Activated CD8-positive, alpha-beta T cell treated with anti-CD3 and anti-CD28 coated beads, Interleukin-2, amount 10 ng/mL, durations not matched to agents 7 days and 5 days (primary cell): ENCODE measurements at regions not wholly inside any gene's neighbourhood (a gene's known extent, or its start where the extent isn't known, plus 50 kb on each side); places are given as distances from the start of the nearest gene placed in this dataset.

ENCODE experiments used
- ATAC-seq: fragments of 150-1000 bp; cut with Tn5 transposase; one replicate; pipeline ENCODE4 v1.10.0; 2021; ENCODE audit warnings: moderate library complexity
- CTCF ChIA-PET: fragments of 350-600 bp; sonication (Branson Sonifier 250); formaldehyde crosslinking; loops from one replicate; lab custom pipeline; 2021; ENCODE audit warnings: antibody characterized with exemption; lab: Charles Lee
- POLR2A ChIA-PET: fragments of 350-600 bp; sonication (Branson Sonifier 250); formaldehyde crosslinking; loops from one replicate; lab custom pipeline; 2021; ENCODE audit warnings: antibody characterized with exemption; lab: Charles Lee
- DNase-seq: peaks from one replicate; pipeline ENCODE4 v3.0.0-alpha.2; 2020
- H3K27ac Mint-ChIP-seq: one replicate; pipeline ENCODE4 v1.8.0; 2021; ENCODE audit warnings: mild to moderate bottlenecking, mixed read lengths
- H3K27me3 Mint-ChIP-seq: one replicate; pipeline ENCODE4 v1.8.0; 2021; ENCODE audit warnings: low read depth, mixed read lengths
- H3K36me3 Mint-ChIP-seq: one replicate; pipeline ENCODE4 v1.8.0; 2021; ENCODE audit warnings: low read depth, mixed read lengths
- H3K4me1 Mint-ChIP-seq: one replicate; pipeline ENCODE4 v1.8.0; 2021; ENCODE audit warnings: low read depth, mixed read lengths
- H3K4me3 Mint-ChIP-seq: one replicate; pipeline ENCODE4 v1.8.0; 2021; ENCODE audit warnings: mild to moderate bottlenecking, mixed read lengths
- H3K9me3 Mint-ChIP-seq: one replicate; pipeline ENCODE4 v1.8.0; 2022; ENCODE audit warnings: mixed read lengths; ENCODE audit not compliant: insufficient read depth

DNA sequence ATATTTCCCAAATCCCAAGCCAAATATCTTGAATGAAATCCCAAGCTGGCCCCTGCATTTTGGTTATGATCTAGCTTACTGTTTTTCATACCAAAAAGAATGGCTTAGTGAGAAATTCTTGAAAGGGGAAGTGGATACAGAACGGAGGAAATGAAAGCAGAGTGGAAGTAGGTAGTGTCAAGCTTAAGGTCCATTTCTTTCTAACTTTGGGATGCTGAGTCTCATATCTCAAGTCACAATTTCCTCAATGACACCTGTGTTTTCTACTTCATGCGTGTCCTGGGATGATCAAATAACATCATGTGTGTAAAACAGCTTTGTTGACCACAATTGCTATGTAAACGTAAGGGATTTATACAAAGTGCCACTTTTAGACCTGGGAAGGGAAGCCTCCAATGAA is 238.8 kb upstream of the SLC35B3 start:
- H3K27me3 Mint-ChIP-seq: no peaks in the 10 kb centered on the region
- H3K4me1 Mint-ChIP-seq: no peaks in the 10 kb centered on the region
- no peaks in the 10 kb centered on the region for H3K36me3 Mint-ChIP-seq
- H3K27ac Mint-ChIP-seq: no peak overlapping the region
- POLR2A ChIA-PET: no interaction called here
- no peak overlapping the region for H3K4me3 Mint-ChIP-seq
- CTCF ChIA-PET: no interaction called here
- DNase-seq: no peak
- no peak for ATAC-seq
- H3K9me3 Mint-ChIP-seq: no peaks in the 10 kb centered on the region

DNA sequence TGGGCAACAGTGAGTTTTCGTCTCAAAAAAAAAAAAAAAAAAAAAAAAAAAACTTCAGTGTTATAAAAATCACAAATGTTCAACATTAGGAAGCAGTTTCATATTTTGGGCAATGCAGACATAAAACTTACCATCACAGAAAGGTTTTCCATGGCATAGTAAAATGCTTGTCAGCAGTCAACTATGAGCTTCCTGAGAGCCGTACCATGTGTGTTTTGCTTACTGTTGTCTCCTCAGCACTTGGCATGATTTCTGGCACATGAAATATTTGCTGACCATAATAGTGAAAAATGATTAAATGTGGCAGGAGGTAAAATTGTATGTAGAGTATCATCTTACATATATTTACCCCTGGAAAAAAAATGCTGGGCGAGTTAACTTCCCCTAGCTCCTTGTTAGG is 237.5 kb upstream of the SLC35B3 start:
- no peaks in the 10 kb centered on the region for H3K36me3 Mint-ChIP-seq
- no peak overlapping the region for H3K4me3 Mint-ChIP-seq
- no peaks in the 10 kb centered on the region for H3K4me1 Mint-ChIP-seq
- no peaks in the 10 kb centered on the region for H3K9me3 Mint-ChIP-seq
- ATAC-seq (no peak), DNase-seq (no peak)
- CTCF ChIA-PET: no interaction called here
- no peaks in the 10 kb centered on the region for H3K27me3 Mint-ChIP-seq
- H3K27ac Mint-ChIP-seq: no peak overlapping the region
- POLR2A ChIA-PET: no interaction called here

GRCh38 chr6:8670792-8671191 is 235.4 kb upstream of the SLC35B3 start:
- Mint-ChIP-seq H3K27ac (no peak overlapping the region), H3K4me3 (no peak overlapping the region), H3K36me3 (no peaks in the 10 kb centered on the region), H3K9me3 (no peaks in the 10 kb centered on the region), H3K27me3 (no peaks in the 10 kb centered on the region), H3K4me1 (no peaks in the 10 kb centered on the region)
- no peak for DNase-seq
- no peak for ATAC-seq
- CTCF ChIA-PET: no interaction called here
- POLR2A ChIA-PET: no interaction called here

GRCh38 chr6:8664700-8665099 is 229.4 kb upstream of the SLC35B3 start:
- DNase-seq (no peak), ATAC-seq (no peak)
- Mint-ChIP-seq H3K27ac (no peak overlapping the region), H3K4me1 (no peaks in the 10 kb centered on the region), H3K9me3 (no peaks in the 10 kb centered on the region), H3K4me3 (no peak overlapping the region), H3K27me3 (no peaks in the 10 kb centered on the region), H3K36me3 (no peaks in the 10 kb centered on the region)
- CTCF ChIA-PET: no interaction called here
- POLR2A ChIA-PET: no interaction called here

DNA sequence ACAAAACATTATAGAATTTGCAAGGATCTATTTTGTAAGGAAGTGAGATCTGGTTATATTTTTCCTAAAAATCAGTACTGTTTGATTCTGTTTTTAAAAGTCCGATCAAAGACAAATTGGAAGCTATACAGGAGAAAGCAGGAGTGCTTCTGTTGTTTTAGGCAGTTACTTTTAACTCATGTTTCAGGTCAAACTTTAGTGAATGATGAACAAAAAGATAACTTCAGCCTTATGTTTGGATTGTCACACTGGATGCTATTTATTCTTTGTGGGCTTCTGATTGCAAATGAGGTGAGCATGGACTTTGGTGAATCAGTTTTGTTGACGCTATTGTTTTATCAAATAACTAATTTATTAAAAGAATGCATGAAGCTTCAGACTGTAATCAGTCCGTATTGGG is 228.7 kb upstream of the SLC35B3 start:
- ChIA-PET CTCF (no interaction called here), POLR2A (no interaction called here)

GRCh38 chr6:8659404-8660189 is 224.3 kb upstream of the SLC35B3 start:
- Mint-ChIP-seq H3K4me1 (no peaks in the 10 kb centered on the region), H3K4me3 (no peak overlapping the region), H3K27me3 (no peaks in the 10 kb centered on the region), H3K9me3 (no peaks in the 10 kb centered on the region), H3K36me3 (no peaks in the 10 kb centered on the region), H3K27ac (no peak overlapping the region)
- DNase-seq (no peak), ATAC-seq (no peak)
- POLR2A ChIA-PET: no interaction called here
- CTCF ChIA-PET: no interaction called here

More for the DNA sequence above, 228.7 kb upstream of the SLC35B3 start:
- H3K36me3 Mint-ChIP-seq: no peaks in the 10 kb centered on the region
- no peaks in the 10 kb centered on the region for H3K9me3 Mint-ChIP-seq
- no peaks in the 10 kb centered on the region for H3K4me1 Mint-ChIP-seq
- no peak for ATAC-seq
- no peak overlapping the region for H3K4me3 Mint-ChIP-seq
- no peak for DNase-seq
- no peaks in the 10 kb centered on the region for H3K27me3 Mint-ChIP-seq
- H3K27ac Mint-ChIP-seq: no peak overlapping the region

GRCh38 chr6:8658416-8658815 is 223.1 kb upstream of the SLC35B3 start:
- no peaks in the 10 kb centered on the region for H3K27me3 Mint-ChIP-seq
- CTCF ChIA-PET: no interaction called here
- no peaks in the 10 kb centered on the region for H3K36me3 Mint-ChIP-seq
- H3K4me1 Mint-ChIP-seq: no peaks in the 10 kb centered on the region
- H3K27ac Mint-ChIP-seq: no peak overlapping the region
- no peak overlapping the region for H3K4me3 Mint-ChIP-seq
- no peaks in the 10 kb centered on the region for H3K9me3 Mint-ChIP-seq
- POLR2A ChIA-PET: no interaction called here
- no peak for ATAC-seq
- no peak for DNase-seq

- ATAC-seq (no peak), DNase-seq (no peak)
- CTCF ChIA-PET: no interaction called here
- H3K4me3 Mint-ChIP-seq: no peak overlapping the region
- no peaks in the 10 kb centered on the region for H3K27me3 Mint-ChIP-seq
- H3K4me1 Mint-ChIP-seq: no peaks in the 10 kb centered on the region
- no peaks in the 10 kb centered on the region for H3K36me3 Mint-ChIP-seq
- peaks cover 3% of the 10 kb centered on the region for H3K9me3 Mint-ChIP-seq
- no peak overlapping the region for H3K27ac Mint-ChIP-seq
- POLR2A ChIA-PET: no interaction called here
Measured at GRCh38 chr6:8657522-8657921, 222.2 kb upstream of the SLC35B3 start.

DNA sequence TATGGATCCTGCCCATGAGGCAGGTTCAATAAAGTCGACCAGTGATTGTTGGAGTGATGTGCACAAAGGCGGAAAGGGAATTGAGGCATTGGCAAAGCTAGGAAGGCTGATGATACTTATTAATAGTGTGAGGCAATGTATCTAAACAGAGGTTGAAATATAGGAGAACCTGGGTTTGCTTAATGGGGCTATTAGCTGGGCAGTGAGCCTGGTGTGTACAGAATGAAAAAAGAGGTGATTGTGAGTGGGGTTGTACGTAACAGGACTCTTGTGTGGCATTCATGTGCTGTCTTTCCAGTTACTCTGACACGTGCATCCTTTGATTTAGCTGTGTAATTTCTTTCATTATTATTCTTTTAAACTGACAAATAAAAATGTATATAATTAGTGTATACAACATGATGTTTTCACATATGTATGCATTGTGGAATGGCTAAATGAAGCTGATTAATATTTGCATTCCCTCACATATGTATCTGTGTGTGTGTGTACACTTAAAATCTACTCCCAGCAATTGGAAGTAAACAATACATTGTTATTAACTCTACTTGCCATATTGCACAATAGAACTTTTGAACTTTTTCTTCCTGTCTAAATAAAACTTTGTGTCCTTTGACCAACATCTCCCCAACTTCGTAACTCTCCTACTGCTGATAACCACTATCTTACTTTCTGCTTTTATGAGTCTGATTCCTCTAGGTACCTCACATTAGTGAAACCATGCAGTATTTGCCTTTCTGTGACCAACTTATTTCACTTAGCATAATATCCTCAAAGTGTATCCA is 220.5 kb upstream of the SLC35B3 start:
- ChIA-PET POLR2A (no interaction called here), CTCF (no interaction called here)
- no peaks in the 10 kb centered on the region for H3K27me3 Mint-ChIP-seq
- no peaks in the 10 kb centered on the region for H3K4me1 Mint-ChIP-seq
- H3K9me3 Mint-ChIP-seq: peaks cover 3% of the 10 kb centered on the region
- no peak for ATAC-seq
- no peaks in the 10 kb centered on the region for H3K36me3 Mint-ChIP-seq
- no peak overlapping the region for H3K4me3 Mint-ChIP-seq
- H3K27ac Mint-ChIP-seq: no peak overlapping the region
- DNase-seq: no peak

DNA sequence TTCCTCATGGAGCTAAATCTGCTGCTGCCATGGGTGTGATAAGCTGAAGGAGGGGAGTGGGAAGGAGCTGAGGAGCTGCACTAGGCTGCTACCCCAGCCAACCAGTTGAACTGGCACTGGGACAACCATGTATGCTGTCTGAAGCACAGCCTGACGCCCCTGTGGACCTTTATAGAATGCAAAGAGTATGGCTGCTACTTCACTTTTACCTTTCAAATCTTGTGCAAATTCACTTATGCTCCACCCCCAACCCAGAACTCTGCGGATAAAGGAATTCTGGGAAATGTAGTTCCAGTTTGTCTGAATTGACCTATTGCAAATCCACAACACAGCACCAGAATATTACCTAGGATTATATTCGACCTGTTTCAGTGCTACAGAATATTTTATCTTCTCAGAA is 217.4 kb upstream of the SLC35B3 start:
- ATAC-seq: no peak
- no peak for DNase-seq
- H3K36me3 Mint-ChIP-seq: no peaks in the 10 kb centered on the region
- no peak overlapping the region for H3K27ac Mint-ChIP-seq
- CTCF ChIA-PET: no interaction called here
- H3K27me3 Mint-ChIP-seq: no peaks in the 10 kb centered on the region
- no peaks in the 10 kb centered on the region for H3K4me1 Mint-ChIP-seq
- H3K4me3 Mint-ChIP-seq: no peak overlapping the region
- POLR2A ChIA-PET: no interaction called here
- H3K9me3 Mint-ChIP-seq: peaks cover 6% of the 10 kb centered on the region

DNA sequence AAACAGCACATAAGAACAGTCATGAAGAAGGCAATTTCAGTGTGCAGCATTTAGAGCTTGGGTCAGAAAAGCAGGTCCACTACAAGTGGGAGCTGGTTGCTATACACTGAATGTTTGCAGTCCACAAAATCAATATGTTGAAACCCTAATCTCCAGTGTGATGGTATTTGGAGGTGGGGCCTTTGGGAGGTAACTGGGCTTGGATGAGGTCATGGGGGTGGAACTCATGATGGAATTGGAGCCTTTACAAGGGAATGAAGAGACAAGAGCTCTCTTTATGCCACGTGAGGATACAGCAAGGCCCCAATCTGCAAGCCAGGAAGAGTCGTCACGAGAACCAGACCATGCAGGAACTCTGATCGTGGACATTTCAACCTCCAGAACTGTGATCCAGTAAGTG is 216.7 kb upstream of the SLC35B3 start:
- DNase-seq (no peak), ATAC-seq (no peak)
- no peaks in the 10 kb centered on the region for H3K4me1 Mint-ChIP-seq
- no peak overlapping the region for H3K27ac Mint-ChIP-seq
- H3K36me3 Mint-ChIP-seq: no peaks in the 10 kb centered on the region
- H3K27me3 Mint-ChIP-seq: no peaks in the 10 kb centered on the region
- H3K9me3 Mint-ChIP-seq: peaks cover 7% of the 10 kb centered on the region
- ChIA-PET CTCF (no interaction called here), POLR2A (no interaction called here)
- no peak overlapping the region for H3K4me3 Mint-ChIP-seq

DNA sequence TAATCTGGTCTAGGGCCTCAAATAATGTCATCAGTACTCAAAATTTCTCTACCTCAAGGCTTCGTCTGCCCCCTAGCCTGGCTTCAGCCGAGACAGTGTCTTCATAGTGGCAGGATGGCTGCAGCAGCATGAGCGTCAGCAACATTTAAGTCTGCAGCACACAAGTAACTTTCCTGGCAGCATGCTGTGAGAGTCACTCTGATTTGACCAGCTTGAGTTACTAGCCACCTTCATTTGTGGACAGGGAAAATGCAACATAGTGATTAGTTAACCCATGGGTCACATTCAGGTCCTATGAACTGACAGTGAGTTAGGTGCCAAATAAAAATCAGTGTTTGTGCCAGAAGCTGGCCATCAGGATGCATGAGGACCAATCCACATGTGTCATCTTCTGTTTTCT is 209.9 kb upstream of the SLC35B3 start:
- H3K36me3 Mint-ChIP-seq: no peaks in the 10 kb centered on the region
- H3K4me3 Mint-ChIP-seq: no peak overlapping the region
- H3K27ac Mint-ChIP-seq: no peak overlapping the region
- DNase-seq (no peak), ATAC-seq (no peak)
- POLR2A ChIA-PET: no interaction called here
- H3K27me3 Mint-ChIP-seq: no peaks in the 10 kb centered on the region
- CTCF ChIA-PET: interaction anchor here (0.6 kb wide), 1 partner anchor 74 kb away, joined by 3 read pairs; no protein-coding TSS in a partner anchor
- no peaks in the 10 kb centered on the region for H3K4me1 Mint-ChIP-seq
- peaks cover 4% of the 10 kb centered on the region for H3K9me3 Mint-ChIP-seq
